Amniotic epithelial cell (primary cell): ENCODE measurements at regions not wholly inside any gene's neighbourhood (a gene's known extent, or its start where the extent isn't known, plus 50 kb on each side); places are given as distances from the start of the nearest gene placed in this dataset.

Experiments
- DNase-seq: peaks from one replicate; pipeline ENCODE4 v3.0.0-alpha.2; 2010; ENCODE audit warnings: low read depth

GRCh38 chr13:50319635-50320255 lies 304.5 kb downstream of the KCNRG start:
- peak; percentile 62 for DNase-seq

GRCh38 chr13:50320271-50320862 lies 305.1 kb downstream of the KCNRG start:
- DNase-seq: no peak

DNA sequence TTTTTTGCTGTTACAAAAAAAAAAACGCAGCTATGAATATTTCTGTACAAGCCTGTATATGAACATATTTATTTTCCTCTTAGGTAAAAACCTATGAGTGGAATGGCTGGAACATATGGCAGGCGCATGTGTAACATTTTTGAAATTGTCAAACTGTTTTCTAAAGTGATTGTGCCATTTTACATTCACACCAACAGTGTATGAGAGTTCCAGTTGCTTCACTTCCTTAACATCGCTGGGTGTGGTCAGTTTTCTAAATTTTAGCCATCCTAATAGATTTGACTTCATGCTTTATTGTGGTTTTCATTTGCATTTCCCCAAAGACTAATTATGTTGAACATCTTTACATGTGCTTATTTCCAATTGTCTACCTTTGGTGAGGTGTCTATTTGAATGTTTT lies 306.8 kb downstream of the KCNRG start:
- no peak for DNase-seq

- DNase-seq: peak; percentile 91
Measured at GRCh38 chr13:50323440-50324065, 308.3 kb downstream of the KCNRG start.

- no peak for DNase-seq
Measured at GRCh38 chr13:50326271-50326670, 311.0 kb downstream of the KCNRG start.

DNA sequence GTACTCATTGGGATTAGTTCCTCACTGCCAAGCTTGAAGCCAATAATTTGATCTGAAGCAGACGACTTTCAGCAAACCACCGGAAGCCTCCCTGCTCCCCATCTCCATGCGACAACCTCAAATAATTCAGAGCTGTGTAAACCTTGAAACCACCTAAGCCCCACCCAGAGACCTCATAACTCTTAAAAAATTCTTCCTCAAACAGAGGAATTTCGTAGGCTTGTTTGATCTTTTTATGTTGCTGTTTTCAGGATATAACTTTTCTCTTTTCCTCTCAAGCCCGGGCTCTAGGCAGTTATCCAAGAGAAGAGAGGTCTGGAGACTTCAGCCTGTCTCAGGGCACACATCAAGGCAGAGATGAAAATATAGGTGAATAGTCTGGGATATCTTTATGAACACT lies 311.6 kb downstream of the KCNRG start:
- peak; percentile 41 for DNase-seq

DNA sequence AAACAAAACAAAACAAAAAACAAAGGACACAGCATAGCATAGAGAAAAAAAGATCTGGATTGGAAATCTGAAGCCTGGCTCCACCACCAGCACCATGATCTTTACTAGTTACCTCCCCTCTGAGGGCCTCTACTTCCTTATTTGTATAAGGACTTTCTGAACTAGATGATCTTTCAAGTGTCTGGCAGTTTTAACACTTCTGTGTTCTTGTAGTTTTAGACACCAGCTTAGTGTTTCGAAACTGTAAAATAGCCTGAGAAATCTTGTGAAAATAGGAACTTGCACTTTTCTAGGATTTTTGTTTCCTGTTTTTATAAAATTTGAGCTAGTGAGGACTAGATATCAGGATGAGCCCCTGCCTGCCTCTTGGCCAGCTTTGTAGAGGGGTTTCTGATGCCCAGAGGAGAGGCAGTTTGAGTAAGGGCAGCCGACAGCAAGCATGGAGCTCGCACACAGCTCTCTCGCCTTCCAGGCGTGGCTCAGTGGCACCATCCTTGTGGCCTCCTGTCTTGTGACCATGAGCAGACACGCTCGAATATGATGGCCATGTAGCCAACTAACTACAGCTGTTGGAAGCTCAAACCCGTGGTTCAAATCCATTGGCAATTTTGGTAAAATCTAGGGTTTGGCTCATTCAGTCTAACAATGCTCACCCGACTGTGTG lies 319.0 kb downstream of the KCNRG start:
- peak; percentile 26 for DNase-seq

DNA sequence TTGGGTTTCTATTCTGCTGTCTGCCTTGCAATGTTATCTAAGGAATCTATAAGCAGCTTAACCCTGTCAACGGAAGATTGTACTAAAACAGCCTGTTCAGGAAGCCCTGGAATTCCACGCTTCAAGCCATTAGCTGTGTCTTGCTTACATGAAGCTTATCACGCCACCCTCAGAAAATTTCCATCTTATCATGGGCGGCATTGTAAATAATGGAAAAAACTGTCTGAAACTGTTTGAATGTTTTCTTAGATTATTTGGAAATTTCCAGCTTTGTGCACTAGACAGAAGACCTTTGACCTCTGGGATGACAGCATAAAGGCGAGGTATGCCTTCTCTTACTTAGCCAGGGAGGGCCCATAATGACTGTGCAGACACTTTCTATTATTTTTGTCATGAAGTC lies 319.7 kb downstream of the KCNRG start:
- DNase-seq: peak; percentile 90

DNA sequence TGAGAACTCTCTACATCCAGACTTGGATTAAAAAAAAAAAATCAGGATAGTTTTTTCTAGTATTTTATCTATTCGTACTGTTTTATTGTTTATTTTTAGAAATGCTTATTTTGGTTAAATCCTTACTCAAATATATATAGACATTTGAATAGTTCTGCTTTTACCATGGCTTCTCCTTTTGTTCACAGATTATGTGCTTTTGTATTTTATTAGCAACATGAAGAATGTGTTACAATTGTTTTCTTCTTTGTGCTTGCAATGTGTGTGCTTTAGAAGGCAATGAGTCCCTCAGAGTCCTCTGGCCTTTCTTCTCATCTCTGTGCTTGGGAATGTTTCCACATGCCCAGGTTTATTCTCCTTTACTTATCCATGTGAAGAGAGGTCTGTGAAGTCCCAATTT lies 324.0 kb downstream of the KCNRG start:
- DNase-seq: no peak

GRCh38 chr13:50340146-50340545 lies 324.9 kb downstream of the KCNRG start:
- DNase-seq: no peak

- DNase-seq: no peak
Measured at GRCh38 chr13:50340551-50341287, 325.5 kb downstream of the KCNRG start.

- no peak for DNase-seq
Measured at GRCh38 chr13:50341526-50341925, 326.3 kb downstream of the KCNRG start.

DNA sequence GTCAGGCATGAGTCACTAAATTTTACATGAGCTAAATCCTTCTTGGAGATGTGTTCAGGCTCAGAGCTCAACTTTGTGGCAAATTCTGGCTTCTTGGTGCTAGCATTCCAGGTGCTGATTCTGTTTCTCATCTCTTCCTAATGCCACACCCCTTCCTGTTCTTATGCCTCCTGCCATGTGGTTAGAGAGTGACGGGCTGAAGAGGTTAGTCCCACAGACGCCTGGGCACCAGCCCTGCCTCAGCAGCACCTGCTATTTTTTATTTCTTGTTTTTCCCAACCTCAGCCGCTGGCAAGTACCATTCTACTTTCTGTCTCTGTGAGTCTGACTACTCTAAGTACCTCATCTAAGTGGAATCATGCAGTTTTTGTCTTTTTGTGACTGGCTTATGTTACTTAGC lies 329.5 kb downstream of the KCNRG start:
- no peak for DNase-seq

GRCh38 chr13:50345804-50346203 lies 330.6 kb downstream of the KCNRG start:
- no peak for DNase-seq

- no peak for DNase-seq
Measured at GRCh38 chr13:50348371-50348770, 333.1 kb downstream of the KCNRG start.

DNA sequence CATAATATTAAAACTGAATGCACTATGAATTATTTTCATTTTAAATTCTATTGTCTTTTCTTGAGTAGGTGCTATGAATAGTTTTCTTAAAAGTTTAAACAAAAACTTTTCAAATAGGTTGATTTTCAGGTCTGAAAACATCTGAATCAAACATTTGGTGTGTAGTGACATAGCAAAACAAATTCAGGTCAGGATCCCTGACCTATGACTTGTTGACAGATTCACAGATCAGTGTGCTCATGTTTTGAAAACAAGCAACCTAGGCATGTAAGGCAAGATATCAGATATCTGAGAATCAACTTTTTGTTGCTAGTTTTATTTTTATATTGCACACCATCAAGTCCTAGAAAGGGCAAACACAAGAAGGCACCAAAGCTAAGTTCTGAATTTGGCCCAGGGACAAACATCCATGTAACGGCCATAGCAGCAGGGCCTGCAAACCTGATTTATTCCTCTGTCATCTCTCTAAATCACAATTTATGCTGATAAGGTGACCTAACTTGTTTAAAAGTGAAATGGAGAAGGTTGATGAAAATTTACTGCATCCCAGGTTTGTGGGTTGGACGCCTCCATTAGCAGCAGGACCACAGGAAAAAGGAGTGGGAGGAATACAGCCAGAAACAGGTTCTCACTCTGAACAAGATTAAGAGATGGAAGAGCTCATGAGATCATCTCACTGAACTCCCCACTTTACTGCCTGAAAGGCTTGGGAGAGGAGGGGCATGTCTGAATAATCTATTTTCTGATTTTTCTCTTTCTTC lies 337.7 kb downstream of the KCNRG start:
- peak; percentile 54 for DNase-seq

- DNase-seq: peak; percentile 75
Measured at GRCh38 chr13:50353651-50354415, 338.6 kb downstream of the KCNRG start.

GRCh38 chr13:50355797-50356196 lies 340.6 kb downstream of the KCNRG start:
- DNase-seq: no peak

- no peak for DNase-seq
Measured at GRCh38 chr13:50357136-50357535, 341.9 kb downstream of the KCNRG start.

- peak; percentile 94 for DNase-seq
Measured at GRCh38 chr13:50357586-50358118, 342.4 kb downstream of the KCNRG start.
